K562 (cell line): ENCODE measurements at regions not wholly inside any gene's neighbourhood (a gene's known extent, or its start where the extent isn't known, plus 50 kb on each side); places are given as distances from the start of the nearest gene placed in this dataset.
A peak's percentile ranks its signal among the peaks of the same experiment; 100 is the strongest.

Experiments
- ATAC-seq: fragments of 200-7000 bp; cut with Tn5 transposase; 3 replicates; pipeline ENCODE4 v1.9.1; 2020; ENCODE audit warnings: moderate library complexity
- BruUV-seq: library from RNA; stranded (reverse); fragments of 400-500 nt; replicated peaks from 2 replicates; lab custom pipeline; 2021; lab: Mats Ljungman, UMichigan
- CTCF ChIA-PET: fragments of 300-600 bp; formaldehyde crosslinking; extraction: SDS; loops from one replicate; lab custom pipeline; 2021; ENCODE audit warnings: low intra/inter-chr PET ratio; lab: Yijun Ruan, JAX
- POLR2A ChIA-PET: fragments of 300-600, 350-650 bp; sonication (Branson Sonifier 250); formaldehyde crosslinking; extraction: SDS; loops from one replicate; lab custom pipeline; 2021; ENCODE audit warnings: antibody characterized with exemption, inconsistent platforms; lab: Yijun Ruan, JAX
- DNase-seq, 4 experiments: peaks; one replicate each; pipeline versions ENCODE4 v3.0.0 to v3.0.0-alpha.2; 2011 to 2018; ENCODE audit warnings: low spot score in 3 of 4, mixed read lengths in 3 of 4; ENCODE audit errors: extremely low read depth in 1 of 4
- FAIRE-seq: peaks from 2 replicates; lab custom pipeline; 2011; peaks lifted over from hg19 to GRCh38; lab: Jason Lieb, UNC
- H2AFZ ChIP-seq: 2 replicates; pipeline ENCODE4 v1.6.0; 2011; ENCODE audit warnings: low read depth, low read length, control low read depth, inconsistent platforms
- H3K27ac ChIP-seq: fragments of 200-600 bp; 3 replicates; pipeline ENCODE4 v1.8.0; 2011; ENCODE audit warnings: low read depth, mild to moderate bottlenecking, control low read depth, inconsistent platforms, low read length, moderate library complexity, mixed read lengths; ENCODE audit errors: extremely low read depth
- H3K27me3 ChIP-seq, 2 experiments: fragments of 300-600 bp in 1 of 2; 2 replicates in 1 of 2; 3 replicates in 1 of 2; pipeline versions ENCODE4 v1.6.0 to v1.8.0; 2011; ENCODE audit warnings: inconsistent platforms in 2 of 2, low read length in 2 of 2, mild to moderate bottlenecking in 1 of 2, mixed read lengths in 1 of 2, moderate library complexity in 1 of 2; ENCODE audit not compliant: control insufficient read depth in 2 of 2, insufficient read depth in 2 of 2
- H3K36me3 ChIP-seq: fragments of 300-600 bp; 3 replicates; pipeline ENCODE4 v1.8.0; 2011; ENCODE audit warnings: mild to moderate bottlenecking, low read length, inconsistent platforms; ENCODE audit not compliant: control insufficient read depth, insufficient read depth
- H3K4me1 ChIP-seq, 2 experiments: fragments of 200-600 bp in 1 of 2; replicated peaks in 1 of 2; 2 replicates in 1 of 2; 3 replicates in 1 of 2; pipeline versions ENCODE4 v1.5.1 to v1.8.0; 2011; ENCODE audit warnings: inconsistent platforms in 2 of 2, low read length in 2 of 2, mild to moderate bottlenecking in 1 of 2, mixed read lengths in 1 of 2, moderate library complexity in 1 of 2; ENCODE audit not compliant: control insufficient read depth in 2 of 2, insufficient read depth in 2 of 2
- H3K4me2 ChIP-seq: 2 replicates; pipeline ENCODE4 v1.6.1; 2011; ENCODE audit warnings: low read length, control low read depth, inconsistent platforms, mixed read lengths; ENCODE audit not compliant: insufficient read depth
- H3K4me3 ChIP-seq: fragments of 200-600 bp; sonication (generic), shearing (Covaris generic); 2 replicates; pipeline ENCODE4 v1.5.1; 2016; ENCODE audit warnings: control low read depth, inconsistent platforms
- H3K79me2 ChIP-seq: fragments of 200-600 bp; 3 replicates; pipeline ENCODE4 v1.8.0; 2011; ENCODE audit warnings: low read length, inconsistent platforms; ENCODE audit not compliant: control insufficient read depth, insufficient read depth
- H3K9ac ChIP-seq, 2 experiments: 2 replicates each; pipeline versions ENCODE4 v1.6.0 to v1.6.1; 2011; ENCODE audit warnings: low read depth in 2 of 2, low read length in 2 of 2, control low read depth in 1 of 2, inconsistent platforms in 1 of 2, mild to moderate bottlenecking in 1 of 2, mixed read lengths in 1 of 2; ENCODE audit not compliant: insufficient read depth in 1 of 2
- H3K9me1 ChIP-seq: one replicate; pipeline ENCODE4 v1.6.0; 2011; ENCODE audit warnings: inconsistent platforms, mild to moderate bottlenecking, low read length, moderate library complexity; ENCODE audit not compliant: control insufficient read depth, insufficient read depth
- H3K9me3 ChIP-seq: replicated peaks from 2 replicates; pipeline ENCODE4 v1.5.1; 2011; ENCODE audit warnings: low read depth, low read length, inconsistent platforms; ENCODE audit not compliant: control insufficient read depth, insufficient read depth
- H4K20me1 ChIP-seq: replicated peaks from 2 replicates; pipeline ENCODE4 v1.6.1; 2011; ENCODE audit warnings: low read length, inconsistent platforms, mixed read lengths; ENCODE audit not compliant: control insufficient read depth, insufficient read depth
- ARID1B ChIP-seq: fragments of 450-650 bp; IDR thresholded peaks from 2 replicates; pipeline ENCODE4 v1.6.1; 2016; ENCODE audit warnings: antibody characterized with exemption, mild to moderate bottlenecking, inconsistent platforms
- BCOR ChIP-seq: fragments of 450-650 bp; IDR thresholded peaks from 2 replicates; pipeline ENCODE4 v1.6.1; 2016
- CBFA2T3 ChIP-seq: fragments of 450-650 bp; IDR thresholded peaks from 2 replicates; pipeline ENCODE4 v1.6.1; 2017
- CXXC5 ChIP-seq: fragments of 250-450 bp; sonication (Bioruptor Pico); IDR thresholded peaks from 2 replicates; pipeline ENCODE4 v1.8.0; 2022; ENCODE audit warnings: inconsistent platforms, mild to moderate bottlenecking, moderate library complexity
- ILF3 ChIP-seq: fragments of 450-650 bp; IDR thresholded peaks from 2 replicates; pipeline ENCODE4 v1.6.1; 2018; ENCODE audit warnings: antibody characterized with exemption, mild to moderate bottlenecking, moderate library complexity, borderline replicate concordance
- JUND ChIP-seq, 2 experiments: IDR thresholded peaks; 2 replicates in 1 of 2; 3 replicates in 1 of 2; pipeline ENCODE4 v1.6.1; 2011; ENCODE audit warnings: borderline replicate concordance in 2 of 2, low read depth in 2 of 2, low read length in 2 of 2, improper control_type of control experiment in 1 of 2, missing biosample characterization in 1 of 2, missing genetic modification characterization in 1 of 2, missing genetic modification reagents in 1 of 2
- LCOR ChIP-seq: sonication (generic); formaldehyde crosslinking; IDR thresholded peaks from 2 replicates; pipeline ENCODE4 v1.8.0; 2022; ENCODE audit warnings: mild to moderate bottlenecking, missing genetic modification reagents
- NCOA6 ChIP-seq: fragments of 450-650 bp; IDR thresholded peaks from 2 replicates; pipeline ENCODE4 v1.6.1; 2017; ENCODE audit warnings: mild to moderate bottlenecking
- POLR2AphosphoS5 ChIP-seq: IDR thresholded peaks from 2 replicates; pipeline ENCODE4 v1.6.1; 2011; ENCODE audit warnings: mild to moderate bottlenecking, low read depth, low read length, moderate library complexity; ENCODE audit not compliant: control insufficient read depth, insufficient read depth
- RAD21 ChIP-seq, 2 experiments: fragments of 250-450 bp in 1 of 2; fragments of 450-650 bp in 1 of 2; sonication (Bioruptor Pico) in 1 of 2; formaldehyde crosslinking in 1 of 2; IDR thresholded peaks in 1 of 2; conservative IDR thresholded peaks in 1 of 2; 2 replicates each; pipeline versions ENCODE4 v1.4.0 to v1.8.0; 2020 to 2022; ENCODE audit warnings: mild to moderate bottlenecking in 2 of 2, moderate library complexity in 1 of 2
- RCOR1 ChIP-seq, 2 experiments: IDR thresholded peaks; 2 replicates each; pipeline ENCODE4 v1.6.1; 2012; ENCODE audit warnings: low read depth in 2 of 2, low read length in 2 of 2, borderline replicate concordance in 1 of 2, improper control_type of control experiment in 1 of 2
- SMARCE1 ChIP-seq: fragments of 450-650 bp; IDR thresholded peaks from 2 replicates; pipeline ENCODE4 v1.7.1; 2016; ENCODE audit warnings: mild to moderate bottlenecking
- SOX6 ChIP-seq: fragments of 450-650 bp; IDR thresholded peaks from 2 replicates; pipeline ENCODE4 v1.6.1; 2014; ENCODE audit warnings: mild to moderate bottlenecking
- SPI1 ChIP-seq: IDR thresholded peaks from 2 replicates; pipeline ENCODE4 v1.6.1; 2011; ENCODE audit warnings: low read depth, low read length, control low read depth, borderline replicate concordance
- STAT5A ChIP-seq: IDR thresholded peaks from 2 replicates; pipeline ENCODE4 v1.6.1; 2012; ENCODE audit warnings: low read length, inconsistent platforms, borderline replicate concordance
- TBL1XR1 ChIP-seq, 2 experiments: IDR thresholded peaks; 2 replicates each; pipeline ENCODE4 v1.6.1; 2012; ENCODE audit warnings: improper control_type of control experiment in 2 of 2, low read length in 2 of 2, mild to moderate bottlenecking in 1 of 2
- TCF7 ChIP-seq: sonication (generic); IDR thresholded peaks from 2 replicates; pipeline ENCODE4 v1.6.1; 2016; ENCODE audit warnings: antibody characterized with exemption, borderline replicate concordance
- YY1 ChIP-seq, 3 experiments: IDR thresholded peaks; 2 replicates each; pipeline ENCODE4 v1.6.1; 2011; ENCODE audit warnings: low read length in 2 of 3, mild to moderate bottlenecking in 2 of 3, moderate library complexity in 2 of 3, borderline replicate concordance in 1 of 3, control low read depth in 1 of 3, low read depth in 1 of 3; ENCODE audit not compliant: insufficient read depth in 3 of 3, insufficient replicate concordance in 2 of 3, control insufficient read depth in 1 of 3, insufficient read length in 1 of 3; ENCODE audit errors: extremely low read depth in 1 of 3
- ZNF133 ChIP-seq: fragments of 250-450 bp; sonication (Bioruptor Pico); IDR thresholded peaks from 2 replicates; pipeline ENCODE4 v1.4.0; 2020; ENCODE audit warnings: mild to moderate bottlenecking
- WGBS: fragments of 100-300 bp; shearing (Covaris generic); methylation state at CpG from one replicate; pipeline ENCODE4 v1.1.6; 2016; ENCODE audit warnings: low coverage, mixed read lengths; ENCODE audit not compliant: insufficient coverage; ENCODE audit errors: missing lambda C conversion rate; 5-methylcytosine and 5-hydroxymethylcytosine counted together
- in situ Hi-C: fragments of 300-500 bp; cut with MboI; formaldehyde crosslinking; loops from 4 replicates; pipeline ENCODE4 v1.15.0; 2018; ENCODE audit warnings: inconsistent platforms, mixed read lengths
- intact Hi-C: fragments of 100-400 bp; cut with micrococcal nuclease; formaldehyde crosslinking; loops from 2 replicates; pipeline ENCODE4 v1.14.2; 2022
- TF ChIP-seq, protein P1 (sequence below): fragments of 450-650 bp; IDR thresholded peaks from 2 replicates; pipeline ENCODE4 v1.6.1; 2016; ENCODE audit warnings: low read depth, mild to moderate bottlenecking, moderate library complexity
- TF ChIP-seq, protein P2 (sequence below): sonication (generic); formaldehyde crosslinking; IDR thresholded peaks from 2 replicates; pipeline ENCODE4 v1.8.0; 2022; ENCODE audit warnings: missing genetic modification reagents, mild to moderate bottlenecking, moderate library complexity, borderline replicate concordance

DNA sequence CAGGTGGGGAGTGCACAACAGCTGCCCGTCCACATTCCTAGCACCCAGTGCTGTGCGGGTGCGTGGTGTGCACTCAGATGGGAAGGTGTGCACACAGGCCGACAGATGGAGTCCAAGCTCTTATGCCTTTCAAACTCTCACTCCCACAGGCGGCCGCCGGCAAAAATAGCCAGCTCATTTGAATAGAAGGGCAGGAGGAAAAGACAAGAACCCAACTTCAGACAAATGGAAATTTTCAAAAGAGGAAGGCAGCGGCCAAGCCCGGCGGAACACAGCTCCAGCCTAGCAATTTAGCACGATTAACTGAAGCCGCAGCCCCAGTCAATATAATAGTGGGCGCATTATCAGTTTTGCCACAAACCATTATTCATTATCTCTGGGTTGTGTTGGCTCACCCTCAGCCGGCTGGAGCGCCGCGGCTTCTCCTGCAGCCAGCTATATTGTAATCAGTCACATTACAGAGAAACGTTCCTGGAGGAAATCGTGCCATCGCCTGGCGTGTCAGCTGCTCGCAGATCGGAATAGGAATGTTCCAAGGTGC lies 103.9 kb upstream of the SEC14L1 start:
- 0% methylated on average over 23 of the region's 23 CpGs for WGBS
- peaks cover 34 to 82% of the 10 kb centered on the region in 2 experiments for H3K27me3 ChIP-seq
- ATAC-seq = peak; percentile 92
- BruUV-seq = no TSS peak
- H3K27ac ChIP-seq = no peak overlapping the region
- H3K4me3 ChIP-seq = no peak overlapping the region
- FAIRE-seq = peak; percentile 84
- CTCF ChIA-PET = no interaction called here
- no peak overlapping the region; the same call in 1 of the 2 replicates for H3K4me2 ChIP-seq
- no peak overlapping the region for H2AFZ ChIP-seq
- H3K36me3 ChIP-seq = no peaks in the 10 kb centered on the region
- H3K9me1 ChIP-seq = no peaks in the 10 kb centered on the region
- H3K9me3 ChIP-seq = peaks cover 2% of the 10 kb centered on the region; the same call in 1 of the 2 replicates
- peaks cover 11 to 12% of the 10 kb centered on the region in 2 experiments; a peak in 4 of 5 replicates for H3K4me1 ChIP-seq
- H4K20me1 ChIP-seq = peaks cover 20% of the 10 kb centered on the region
- POLR2A ChIA-PET = interaction anchor here (0.6 to 1.1 kb wide), 4 partner anchors 20 to 159 kb away, joined by 3 read pairs; no protein-coding TSS in a partner anchor
- peak; percentile 34 to 59 (median 43) for DNase-seq
- intact Hi-C loops (no loop called here), in situ Hi-C loops (no loop called here)
- H3K9ac ChIP-seq = no peak overlapping the region; a peak in 1 of 4 replicates
- no peaks in the 10 kb centered on the region for H3K79me2 ChIP-seq
- TF ChIP-seq SMARCE1 = no peak
- peak in 1 of 2 experiments; percentile 12; a peak in 1 of 4 replicates for TF ChIP-seq RAD21 (CRISPR knock-in tag; conservative IDR thresholded peaks at IDR 0.05 in 1 of 2, IDR thresholded peaks at IDR 0.05 in 1 of 2)
- 0 out of 2 replicates have a peak, but pooled peaks have one; percentile 10 for TF ChIP-seq BCOR
- TF ChIP-seq ZNF133 (CRISPR knock-in tag) = no peak
- 0 out of 2 replicates have a peak, but pooled peaks have one; percentile 14 for TF ChIP-seq JUND (IDR thresholded peaks at IDR 0.05; ENCODE audit: borderline replicate concordance, low read depth, low read length)
- no peak for TF ChIP-seq JUND (tag; IDR thresholded peaks at IDR 0.05; ENCODE audit: borderline replicate concordance, low read depth, low read length)
- TF ChIP-seq RCOR1 (IDR thresholded peaks at IDR 0.05; ENCODE audit: borderline replicate concordance in 1 of 2, low read depth in 2 of 2, low read length in 2 of 2) = peak in 1 of 2 experiments; percentile 25; a peak in 1 of 4 replicates
- TF ChIP-seq SOX6 = peak; percentile 75
- peak; percentile 36; the same call in 1 of the 2 replicates for TF ChIP-seq POLR2AphosphoS5
- peak; percentile 82 for TF ChIP-seq CBFA2T3
- TF ChIP-seq, protein P1, sequence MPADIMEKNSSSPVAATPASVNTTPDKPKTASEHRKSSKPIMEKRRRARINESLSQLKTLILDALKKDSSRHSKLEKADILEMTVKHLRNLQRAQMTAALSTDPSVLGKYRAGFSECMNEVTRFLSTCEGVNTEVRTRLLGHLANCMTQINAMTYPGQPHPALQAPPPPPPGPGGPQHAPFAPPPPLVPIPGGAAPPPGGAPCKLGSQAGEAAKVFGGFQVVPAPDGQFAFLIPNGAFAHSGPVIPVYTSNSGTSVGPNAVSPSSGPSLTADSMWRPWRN = peak; percentile 61; the same call in 1 of the 2 replicates
- no peak for TF ChIP-seq ILF3
- TF ChIP-seq TBL1XR1 (IDR thresholded peaks at IDR 0.05; ENCODE audit: low read length in 2 of 2) = no peak
- TF ChIP-seq STAT5A = 0 out of 2 replicates have a peak, but pooled peaks have one; percentile 13
- TF ChIP-seq SPI1 = peak; percentile 75
- TF ChIP-seq TCF7 = no peak
- TF ChIP-seq, protein P2, sequence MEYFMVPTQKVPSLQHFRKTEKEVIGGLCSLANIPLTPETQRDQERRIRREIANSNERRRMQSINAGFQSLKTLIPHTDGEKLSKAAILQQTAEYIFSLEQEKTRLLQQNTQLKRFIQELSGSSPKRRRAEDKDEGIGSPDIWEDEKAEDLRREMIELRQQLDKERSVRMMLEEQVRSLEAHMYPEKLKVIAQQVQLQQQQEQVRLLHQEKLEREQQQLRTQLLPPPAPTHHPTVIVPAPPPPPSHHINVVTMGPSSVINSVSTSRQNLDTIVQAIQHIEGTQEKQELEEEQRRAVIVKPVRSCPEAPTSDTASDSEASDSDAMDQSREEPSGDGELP (CRISPR knock-in tag) = peak; percentile 22; the same call in 1 of the 2 replicates
- peak; percentile 50; the same call in 1 of the 2 replicates for TF ChIP-seq ARID1B
- 0 out of 2 replicates have a peak, but pooled peaks have one; percentile 25 for TF ChIP-seq CXXC5 (CRISPR knock-in tag)
- TF ChIP-seq YY1 (IDR thresholded peaks at IDR 0.05; ENCODE audit: borderline replicate concordance in 1 of 3, control insufficient read depth in 1 of 3, extremely low read depth in 1 of 3, insufficient read depth in 3 of 3, insufficient read length in 1 of 3, insufficient replicate concordance in 2 of 3, low read depth in 1 of 3, low read length in 2 of 3) = peak in 1 of 3 experiments; percentile 10
- no peak for TF ChIP-seq NCOA6
- peak; percentile 56 for TF ChIP-seq LCOR (CRISPR knock-in tag)
